ENCODE measurements at regions not wholly inside any gene's neighbourhood (a gene's known extent, or its start where the extent isn't known, plus 50 kb on each side); places are given as distances from the start of the nearest gene placed in this dataset.

GRCh38 chr4:154044742-154045485 lies 256.0 kb upstream of the SFRP2 start:
- 73 to 78% (median 75%) methylated on average over 4 of the region's 4 CpGs for WGBS, 3 donors

DNA sequence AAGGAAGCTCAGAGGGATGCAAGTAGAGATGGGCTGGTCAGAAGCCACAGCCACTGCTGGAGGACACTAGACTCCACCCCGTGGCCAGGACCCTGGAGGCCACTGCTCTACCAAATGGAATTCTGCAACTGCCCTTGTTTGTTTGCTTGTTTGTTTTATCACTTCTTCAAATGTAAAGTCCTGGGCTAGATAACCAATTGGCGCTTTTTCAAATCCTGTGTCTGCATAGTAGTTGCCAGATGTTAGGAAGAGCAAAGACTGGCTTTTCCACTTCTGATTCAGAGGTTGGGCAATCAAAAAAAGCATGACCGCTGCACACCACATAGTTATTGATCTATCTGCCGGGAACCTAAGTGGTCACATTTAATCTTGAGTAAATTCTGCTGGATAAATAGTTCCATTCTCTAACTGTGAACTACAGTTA lies 255.2 kb upstream of the SFRP2 start:
- Histone ChIP-seq H3K36me3 (ENCODE audit: control insufficient read depth in 3 of 3, insufficient read depth in 2 of 3, low read depth in 1 of 3, low read length in 3 of 3) (no peaks in the 10 kb centered on the region), H3K27ac (ENCODE audit: low read depth in 1 of 3, low read length in 2 of 3) (no peak overlapping the region), H3K4me3 (ENCODE audit: low read depth in 1 of 3, low read length in 3 of 3) (no peak overlapping the region), H3K4me1 (ENCODE audit: control insufficient read depth in 3 of 3, insufficient read depth in 2 of 3, low read depth in 1 of 3, low read length in 2 of 3) (no peaks in the 10 kb centered on the region), H3K9me3 (ENCODE audit: control insufficient read depth in 2 of 2, insufficient read depth in 1 of 2, low read depth in 1 of 2, low read length in 1 of 2) (no peaks in the 10 kb centered on the region), H3K27me3 (ENCODE audit: control insufficient read depth in 3 of 3, insufficient read depth in 3 of 3, low read length in 3 of 3) (no peaks in the 10 kb centered on the region)
- WGBS, 3 donors: 44 to 59% (median 53%) methylated on average over 4 of the region's 4 CpGs
- no peak for DNase-seq
- no peak for FAIRE-seq

More at GRCh38 chr4:154044742-154045485, 256.0 kb upstream of the SFRP2 start:
- Histone ChIP-seq H3K27ac (ENCODE audit: low read depth in 1 of 3, low read length in 2 of 3) (no peak overlapping the region), H3K36me3 (ENCODE audit: control insufficient read depth in 3 of 3, insufficient read depth in 2 of 3, low read depth in 1 of 3, low read length in 3 of 3) (no peaks in the 10 kb centered on the region), H3K9me3 (ENCODE audit: control insufficient read depth in 2 of 2, insufficient read depth in 1 of 2, low read depth in 1 of 2, low read length in 1 of 2) (no peaks in the 10 kb centered on the region), H3K4me1 (ENCODE audit: control insufficient read depth in 3 of 3, insufficient read depth in 2 of 3, low read depth in 1 of 3, low read length in 2 of 3) (no peaks in the 10 kb centered on the region), H3K4me3 (ENCODE audit: low read depth in 1 of 3, low read length in 3 of 3) (no peak overlapping the region), H3K27me3 (ENCODE audit: control insufficient read depth in 3 of 3, insufficient read depth in 3 of 3, low read length in 3 of 3) (no peaks in the 10 kb centered on the region)
- FAIRE-seq (no peak), DNase-seq (no peak)

- H3K4me1 ChIP-seq (ENCODE audit: control insufficient read depth in 3 of 3, insufficient read depth in 2 of 3, low read depth in 1 of 3, low read length in 2 of 3): no peaks in the 10 kb centered on the region
- no peaks in the 10 kb centered on the region for H3K9me3 ChIP-seq (ENCODE audit: control insufficient read depth in 2 of 2, insufficient read depth in 1 of 2, low read depth in 1 of 2, low read length in 1 of 2)
- no peaks in the 10 kb centered on the region for H3K36me3 ChIP-seq (ENCODE audit: control insufficient read depth in 3 of 3, insufficient read depth in 2 of 3, low read depth in 1 of 3, low read length in 3 of 3)
- no peak for DNase-seq
- H3K27me3 ChIP-seq (ENCODE audit: control insufficient read depth in 3 of 3, insufficient read depth in 3 of 3, low read length in 3 of 3): no peaks in the 10 kb centered on the region
- H3K4me3 ChIP-seq (ENCODE audit: low read depth in 1 of 3, low read length in 3 of 3): no peak overlapping the region
- no peak overlapping the region for H3K27ac ChIP-seq (ENCODE audit: low read depth in 1 of 3, low read length in 2 of 3)
- no peak for FAIRE-seq
- 81 to 90% (median 85%) methylated on average over 5 of the region's 5 CpGs for WGBS, 3 donors
Measured at GRCh38 chr4:154041640-154042039, 252.8 kb upstream of the SFRP2 start.

DNA sequence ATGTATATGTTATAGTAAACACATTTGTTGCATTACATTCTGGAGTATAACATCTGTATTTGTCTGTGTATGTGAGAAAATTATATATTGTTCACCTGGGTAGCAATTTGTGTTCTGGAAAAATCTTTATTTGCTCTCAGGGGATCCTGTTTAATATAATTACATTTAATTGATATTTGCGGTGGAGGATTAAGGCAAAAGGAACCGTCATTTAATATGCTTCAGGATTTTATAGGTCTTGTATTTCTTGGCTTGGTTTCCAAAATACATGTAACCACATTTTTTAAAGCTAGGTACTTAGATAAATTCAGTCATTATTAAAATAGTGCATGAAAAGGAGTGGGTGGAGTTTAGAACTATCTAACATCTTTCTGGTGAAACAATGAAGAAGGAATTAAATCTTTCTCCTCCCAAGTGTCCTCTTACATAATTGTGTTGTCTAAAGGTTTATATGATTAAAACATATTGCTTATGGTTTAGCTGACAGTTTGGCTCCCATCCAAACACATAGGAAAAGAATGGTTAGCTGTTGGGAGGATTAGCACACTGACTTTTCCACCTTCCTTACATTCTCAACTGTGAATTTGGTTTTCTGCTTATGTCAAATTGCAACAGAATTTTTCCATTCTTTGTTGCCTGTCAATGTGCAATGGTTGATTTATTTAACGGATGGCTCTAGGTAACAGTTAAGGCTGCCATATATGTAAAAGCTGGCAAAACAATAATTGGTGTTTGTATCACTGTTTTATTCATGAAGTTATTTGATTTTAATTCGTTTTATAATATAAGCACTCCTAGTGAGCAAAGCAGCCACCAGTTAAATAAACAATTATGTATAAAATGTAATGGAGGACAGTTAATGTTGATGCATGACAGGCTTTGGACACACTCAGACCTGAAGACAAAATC lies 250.8 kb upstream of the SFRP2 start:
- no peak for DNase-seq
- Histone ChIP-seq H3K4me1 (ENCODE audit: control insufficient read depth in 3 of 3, insufficient read depth in 2 of 3, low read depth in 1 of 3, low read length in 2 of 3) (no peaks in the 10 kb centered on the region), H3K27ac (ENCODE audit: low read depth in 1 of 3, low read length in 2 of 3) (no peak overlapping the region), H3K9me3 (ENCODE audit: control insufficient read depth in 2 of 2, insufficient read depth in 1 of 2, low read depth in 1 of 2, low read length in 1 of 2) (no peaks in the 10 kb centered on the region), H3K4me3 (ENCODE audit: low read depth in 1 of 3, low read length in 3 of 3) (no peak overlapping the region), H3K36me3 (ENCODE audit: control insufficient read depth in 3 of 3, insufficient read depth in 2 of 3, low read depth in 1 of 3, low read length in 3 of 3) (no peaks in the 10 kb centered on the region), H3K27me3 (ENCODE audit: control insufficient read depth in 3 of 3, insufficient read depth in 3 of 3, low read length in 3 of 3) (no peaks in the 10 kb centered on the region)
- WGBS, 3 donors: 66 to 78% (median 77%) methylated on average over 4 of the region's 4 CpGs
- no peak for FAIRE-seq

DNA sequence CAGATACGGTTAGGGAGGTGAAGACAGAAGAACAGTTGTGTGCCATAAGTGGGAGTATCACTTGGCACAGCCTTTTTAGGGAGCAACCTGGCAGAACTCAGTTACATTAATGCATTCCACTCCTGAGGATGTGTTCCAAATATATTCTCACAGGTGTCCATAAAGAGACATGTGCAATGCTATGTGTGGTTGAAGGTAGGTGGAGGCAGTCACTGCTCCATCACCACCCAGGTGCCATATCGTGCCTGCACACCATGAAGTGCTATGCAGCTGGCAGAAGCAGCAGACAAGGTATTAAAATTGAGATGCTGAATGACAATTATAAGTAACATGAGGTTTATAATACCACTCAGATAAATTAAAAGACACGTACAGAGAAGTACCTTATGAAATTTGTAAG lies 248.0 kb upstream of the SFRP2 start:
- no peak for DNase-seq
- Histone ChIP-seq H3K27ac (ENCODE audit: low read depth in 1 of 3, low read length in 2 of 3) (no peak overlapping the region), H3K9me3 (ENCODE audit: control insufficient read depth in 2 of 2, insufficient read depth in 1 of 2, low read depth in 1 of 2, low read length in 1 of 2) (no peaks in the 10 kb centered on the region), H3K27me3 (ENCODE audit: control insufficient read depth in 3 of 3, insufficient read depth in 3 of 3, low read length in 3 of 3) (no peaks in the 10 kb centered on the region), H3K36me3 (ENCODE audit: control insufficient read depth in 3 of 3, insufficient read depth in 2 of 3, low read depth in 1 of 3, low read length in 3 of 3) (no peaks in the 10 kb centered on the region), H3K4me1 (ENCODE audit: control insufficient read depth in 3 of 3, insufficient read depth in 2 of 3, low read depth in 1 of 3, low read length in 2 of 3) (no peaks in the 10 kb centered on the region), H3K4me3 (ENCODE audit: low read depth in 1 of 3, low read length in 3 of 3) (no peak overlapping the region)
- WGBS, 3 donors: 78 to 89% (median 81%) methylated on average over 3 of the region's 3 CpGs
- no peak for FAIRE-seq

GRCh38 chr4:154035341-154035740 lies 246.5 kb upstream of the SFRP2 start:
- Histone ChIP-seq H3K4me1 (ENCODE audit: control insufficient read depth in 3 of 3, insufficient read depth in 2 of 3, low read depth in 1 of 3, low read length in 2 of 3) (no peaks in the 10 kb centered on the region), H3K27me3 (ENCODE audit: control insufficient read depth in 3 of 3, insufficient read depth in 3 of 3, low read length in 3 of 3) (no peaks in the 10 kb centered on the region), H3K4me3 (ENCODE audit: low read depth in 1 of 3, low read length in 3 of 3) (no peak overlapping the region), H3K27ac (ENCODE audit: low read depth in 1 of 3, low read length in 2 of 3) (no peak overlapping the region), H3K36me3 (ENCODE audit: control insufficient read depth in 3 of 3, insufficient read depth in 2 of 3, low read depth in 1 of 3, low read length in 3 of 3) (no peaks in the 10 kb centered on the region), H3K9me3 (ENCODE audit: control insufficient read depth in 2 of 2, insufficient read depth in 1 of 2, low read depth in 1 of 2, low read length in 1 of 2) (no peaks in the 10 kb centered on the region)
- no peak for FAIRE-seq
- no peak for DNase-seq
- 54 to 78% (median 74%) methylated on average over 1 of the region's 1 CpG for WGBS, 3 donors

GRCh38 chr4:154033921-154034320 lies 245.0 kb upstream of the SFRP2 start:
- H3K36me3 ChIP-seq (ENCODE audit: control insufficient read depth in 3 of 3, insufficient read depth in 2 of 3, low read depth in 1 of 3, low read length in 3 of 3): no peaks in the 10 kb centered on the region
- no peak overlapping the region for H3K27ac ChIP-seq (ENCODE audit: low read depth in 1 of 3, low read length in 2 of 3)
- H3K4me1 ChIP-seq (ENCODE audit: control insufficient read depth in 3 of 3, insufficient read depth in 2 of 3, low read depth in 1 of 3, low read length in 2 of 3): no peaks in the 10 kb centered on the region
- FAIRE-seq: no peak
- H3K27me3 ChIP-seq (ENCODE audit: control insufficient read depth in 3 of 3, insufficient read depth in 3 of 3, low read length in 3 of 3): no peaks in the 10 kb centered on the region
- H3K9me3 ChIP-seq (ENCODE audit: control insufficient read depth in 2 of 2, insufficient read depth in 1 of 2, low read depth in 1 of 2, low read length in 1 of 2): no peaks in the 10 kb centered on the region
- 44 to 61% (median 49%) methylated on average over 3 of the region's 3 CpGs for WGBS, 3 donors
- no peak overlapping the region for H3K4me3 ChIP-seq (ENCODE audit: low read depth in 1 of 3, low read length in 3 of 3)
- no peak for DNase-seq

DNA sequence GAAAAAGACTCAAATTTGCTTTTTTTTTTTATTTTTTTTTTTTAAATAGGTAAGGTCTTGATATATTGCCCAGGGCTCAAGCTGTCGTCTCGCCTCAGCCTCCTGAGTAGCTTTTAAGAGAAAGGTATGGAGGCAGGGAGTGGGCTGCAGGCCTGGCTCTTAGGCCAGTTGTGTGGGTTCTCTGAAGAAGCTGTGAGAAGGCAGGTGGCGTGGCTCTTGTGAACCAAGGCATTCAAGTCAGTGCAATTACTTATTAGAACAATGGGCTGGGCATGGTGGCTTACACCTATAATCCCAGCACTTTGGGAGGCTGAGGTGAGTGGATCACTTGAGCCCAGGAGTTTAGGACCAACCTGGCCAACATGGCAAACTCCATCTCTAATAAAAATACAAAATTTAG lies 244.0 kb upstream of the SFRP2 start:
- no peak overlapping the region for H3K27ac ChIP-seq (ENCODE audit: low read depth in 1 of 3, low read length in 2 of 3)
- no peak for FAIRE-seq
- no peaks in the 10 kb centered on the region for H3K9me3 ChIP-seq (ENCODE audit: control insufficient read depth in 2 of 2, insufficient read depth in 1 of 2, low read depth in 1 of 2, low read length in 1 of 2)
- no peak for DNase-seq
- 79 to 87% (median 81%) methylated on average over 3 of the region's 3 CpGs for WGBS, 3 donors
- H3K4me3 ChIP-seq (ENCODE audit: low read depth in 1 of 3, low read length in 3 of 3): no peak overlapping the region
- H3K36me3 ChIP-seq (ENCODE audit: control insufficient read depth in 3 of 3, insufficient read depth in 2 of 3, low read depth in 1 of 3, low read length in 3 of 3): no peaks in the 10 kb centered on the region
- H3K27me3 ChIP-seq (ENCODE audit: control insufficient read depth in 3 of 3, insufficient read depth in 3 of 3, low read length in 3 of 3): no peaks in the 10 kb centered on the region
- no peaks in the 10 kb centered on the region for H3K4me1 ChIP-seq (ENCODE audit: control insufficient read depth in 3 of 3, insufficient read depth in 2 of 3, low read depth in 1 of 3, low read length in 2 of 3)

Measured in small intestine (tissue), 7 donors.